ENCODE measurements at regions not wholly inside any gene's neighbourhood (a gene's known extent, or its start where the extent isn't known, plus 50 kb on each side); places are given as distances from the start of the nearest gene placed in this dataset.
A peak's percentile ranks its signal among the peaks of the same experiment; 100 is the strongest.

DNA sequence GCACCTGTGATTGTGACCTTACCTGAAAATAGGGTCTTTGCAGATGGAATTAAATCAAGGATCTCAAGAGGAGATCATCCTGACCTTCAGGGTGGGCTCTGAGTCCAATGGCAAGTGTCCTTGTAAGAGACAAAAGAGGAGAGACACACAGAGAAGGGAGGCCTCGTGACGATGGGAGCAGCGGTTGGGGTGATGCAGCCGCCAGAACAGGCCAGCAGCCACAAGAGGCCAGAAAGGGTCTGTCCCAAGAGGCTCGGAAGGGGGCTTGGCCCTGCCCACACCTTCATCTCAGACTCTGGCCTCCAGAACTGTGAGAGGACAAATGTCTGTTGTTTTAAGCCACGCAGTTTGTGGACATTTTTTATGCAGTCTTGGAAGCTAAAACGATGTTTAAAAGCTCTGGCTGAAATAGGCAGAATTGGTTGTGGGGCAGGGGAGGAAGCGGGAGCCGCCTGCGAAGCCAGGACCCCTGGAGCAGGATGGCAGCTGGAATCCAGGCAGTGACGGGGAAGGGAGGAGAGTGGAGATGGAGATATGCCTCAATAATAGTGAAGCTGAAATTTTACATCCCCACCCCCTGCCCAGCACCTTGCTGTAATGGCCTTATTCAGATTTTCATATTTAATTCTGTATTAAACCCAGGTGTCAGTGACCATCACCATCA lies 216.4 kb downstream of the ANKRD60 start:
- H3K27ac Mint-ChIP-seq = peak overlapping the region in 1 of 6 donors; percentile 47
- ATAC-seq (ENCODE audit: low read depth in 2 of 2) (no peak), DNase-seq (no peak)
- no peak overlapping the region for H3K4me3 Mint-ChIP-seq
- peaks cover 0 to 4% (median 0%) of the 10 kb centered on the region in 7 donors for H3K9me3 Mint-ChIP-seq
- no peaks in the 10 kb centered on the region for H3K4me1 Mint-ChIP-seq
- H3K27me3 Mint-ChIP-seq = peaks cover 3 to 49% (median 48%) of the 10 kb centered on the region in 3 donors
- no peaks in the 10 kb centered on the region for H3K36me3 Mint-ChIP-seq

DNA sequence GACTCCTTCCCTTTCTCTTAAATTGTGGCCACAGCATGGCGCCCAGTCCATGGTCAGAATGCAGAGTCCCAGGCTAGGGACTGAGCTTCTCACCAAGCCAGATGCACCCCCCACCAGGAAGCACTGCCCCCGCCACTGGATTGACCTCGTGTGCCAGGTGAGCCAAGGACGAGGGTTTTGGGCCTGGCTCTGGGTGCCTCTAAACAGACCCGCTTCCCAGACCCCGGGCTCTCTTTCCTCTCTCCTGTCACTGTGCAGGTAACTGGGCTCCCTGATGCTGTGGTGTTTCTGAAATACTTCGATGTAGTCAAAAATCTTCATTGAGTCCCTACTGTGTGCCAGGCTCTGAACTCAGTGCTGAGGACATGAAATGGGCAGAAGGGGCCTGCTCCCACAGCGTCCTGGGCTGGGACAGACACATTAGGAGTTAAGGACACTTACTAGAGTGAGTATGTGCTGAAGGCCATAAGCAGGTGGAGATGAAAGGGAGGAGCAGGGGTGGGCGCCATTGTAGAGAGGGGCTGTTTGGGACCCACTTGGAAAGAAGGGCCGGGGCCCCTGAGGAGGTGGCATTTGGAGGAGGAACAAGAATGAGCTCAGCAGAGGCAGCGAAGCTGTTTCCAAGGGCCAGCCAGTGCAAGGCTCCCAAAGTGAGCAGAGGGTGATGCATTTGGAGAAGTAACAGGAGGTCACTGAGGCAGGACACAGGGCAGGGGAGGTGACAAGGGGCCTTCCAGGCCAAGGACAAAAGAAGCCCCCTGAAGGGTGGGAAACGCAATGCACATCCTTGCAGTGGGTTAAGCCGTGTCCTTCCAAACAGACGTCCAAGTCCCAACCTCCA lies 217.1 kb downstream of the ANKRD60 start:
- peaks cover 3 to 53% (median 48%) of the 10 kb centered on the region in 3 donors for H3K27me3 Mint-ChIP-seq
- no peaks in the 10 kb centered on the region for H3K4me1 Mint-ChIP-seq
- peak overlapping the region in 1 of 8 donors; percentile 57 for H3K4me3 Mint-ChIP-seq
- H3K27ac Mint-ChIP-seq = no peak overlapping the region
- peaks cover 0 to 4% (median 0%) of the 10 kb centered on the region in 7 donors for H3K9me3 Mint-ChIP-seq
- ATAC-seq (ENCODE audit: low read depth in 2 of 2) (no peak), DNase-seq (no peak)
- no peaks in the 10 kb centered on the region for H3K36me3 Mint-ChIP-seq

DNA sequence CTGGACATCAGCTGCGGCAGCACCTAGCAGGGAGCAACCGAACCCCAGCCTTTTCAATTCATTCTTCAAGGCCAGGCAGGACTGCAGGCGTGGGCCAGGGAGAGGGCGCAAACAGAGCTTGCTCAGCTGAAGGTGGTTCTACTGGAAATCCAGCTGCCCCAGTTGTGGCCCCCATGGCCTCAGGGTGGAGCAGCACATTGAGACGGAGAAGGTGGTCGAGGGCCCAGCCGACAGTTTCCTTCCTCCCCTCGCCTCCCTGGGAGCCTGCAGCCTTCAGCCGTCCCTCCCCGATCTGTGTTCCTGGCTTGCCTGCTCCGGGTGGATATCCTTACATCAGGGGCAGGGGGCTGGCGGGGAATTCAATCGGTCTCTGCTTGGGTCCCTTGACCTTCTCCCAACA lies 217.8 kb downstream of the ANKRD60 start:
- H3K9me3 Mint-ChIP-seq = peaks cover 0 to 3% (median 0%) of the 10 kb centered on the region in 7 donors
- H3K27me3 Mint-ChIP-seq = peaks cover 3 to 54% (median 49%) of the 10 kb centered on the region in 3 donors
- ATAC-seq (ENCODE audit: low read depth in 2 of 2) (no peak), DNase-seq (no peak)
- H3K36me3 Mint-ChIP-seq = no peaks in the 10 kb centered on the region
- no peak overlapping the region for H3K27ac Mint-ChIP-seq
- H3K4me1 Mint-ChIP-seq = no peaks in the 10 kb centered on the region
- no peak overlapping the region for H3K4me3 Mint-ChIP-seq

DNA sequence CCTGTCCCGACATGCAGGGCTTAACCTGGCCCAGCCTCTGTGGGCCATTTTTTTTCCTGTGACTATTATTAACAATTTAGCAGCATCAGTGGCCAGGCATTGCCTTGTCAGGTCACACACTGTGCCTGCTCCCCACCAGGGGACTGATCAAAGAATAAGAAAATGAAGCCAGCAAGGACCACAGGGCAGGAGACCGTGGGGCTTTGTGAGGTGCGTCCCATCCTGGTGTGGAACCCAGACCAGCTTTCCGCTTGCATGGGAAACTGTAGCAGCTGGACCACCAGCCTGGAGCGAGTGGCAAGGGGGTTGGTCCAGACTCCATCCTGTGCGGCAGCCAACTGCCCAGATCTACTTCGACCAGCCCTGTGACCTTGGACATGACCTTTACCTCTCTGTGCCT lies 218.3 kb downstream of the ANKRD60 start:
- H3K4me1 Mint-ChIP-seq = no peaks in the 10 kb centered on the region
- peaks cover 3 to 51% (median 45%) of the 10 kb centered on the region in 3 donors for H3K27me3 Mint-ChIP-seq
- DNase-seq = no peak
- no peaks in the 10 kb centered on the region for H3K9me3 Mint-ChIP-seq
- H3K36me3 Mint-ChIP-seq = no peaks in the 10 kb centered on the region
- ATAC-seq (ENCODE audit: low read depth in 2 of 2) = no peak
- no peak overlapping the region for H3K27ac Mint-ChIP-seq
- H3K4me3 Mint-ChIP-seq = no peak overlapping the region

DNA sequence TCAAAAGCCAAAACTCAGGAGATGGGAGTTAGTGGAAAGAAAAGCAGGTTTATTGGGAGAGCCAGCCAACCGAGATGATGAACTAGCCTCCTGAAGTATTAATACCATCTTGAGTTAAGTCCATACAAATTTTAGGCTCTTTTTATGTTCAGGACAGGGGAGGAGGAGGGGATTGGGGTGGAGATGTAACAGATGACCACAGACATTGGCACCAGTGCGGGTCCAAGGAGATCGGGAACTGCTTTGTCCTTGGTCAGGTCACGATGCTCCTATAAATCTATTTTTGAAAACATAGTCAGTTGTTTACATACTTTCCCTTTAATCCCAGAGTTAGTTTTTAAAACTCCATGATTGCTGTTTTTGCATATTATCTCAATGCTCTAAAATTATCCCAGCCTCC lies 219.6 kb downstream of the ANKRD60 start:
- ATAC-seq (ENCODE audit: low read depth in 2 of 2) (no peak), DNase-seq (no peak)
- H3K27me3 Mint-ChIP-seq = peaks cover 3 to 45% (median 45%) of the 10 kb centered on the region in 3 donors
- H3K9me3 Mint-ChIP-seq = no peaks in the 10 kb centered on the region
- H3K4me1 Mint-ChIP-seq = peaks cover 0 to 4% (median 0%) of the 10 kb centered on the region in 3 donors
- H3K4me3 Mint-ChIP-seq = no peak overlapping the region
- no peak overlapping the region for H3K27ac Mint-ChIP-seq
- no peaks in the 10 kb centered on the region for H3K36me3 Mint-ChIP-seq

DNA sequence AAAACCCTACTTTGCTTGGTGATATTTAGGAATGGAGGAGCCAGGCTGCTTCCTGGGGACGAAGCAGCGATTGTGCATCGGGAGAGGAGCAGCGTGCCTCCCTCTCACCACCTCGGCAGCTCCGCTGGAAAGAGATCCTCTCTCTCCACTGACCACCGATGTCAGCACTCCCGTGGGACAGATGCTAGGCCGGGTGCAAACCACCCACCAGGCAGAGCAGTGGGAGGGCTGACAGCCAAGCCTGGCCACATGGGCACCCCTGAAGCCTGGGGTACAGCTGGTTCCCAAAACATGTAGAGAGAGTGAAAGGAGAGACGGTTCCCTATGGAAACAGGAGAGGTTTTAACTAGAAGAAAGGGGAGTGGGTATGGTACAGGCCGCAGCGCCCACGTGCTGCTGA lies 220.0 kb downstream of the ANKRD60 start:
- no peak overlapping the region for H3K4me3 Mint-ChIP-seq
- ATAC-seq (ENCODE audit: low read depth in 2 of 2) = no peak
- H3K36me3 Mint-ChIP-seq = no peaks in the 10 kb centered on the region
- no peak for DNase-seq
- peaks cover 3 to 45% (median 44%) of the 10 kb centered on the region in 3 donors for H3K27me3 Mint-ChIP-seq
- peaks cover 0 to 3% (median 0%) of the 10 kb centered on the region in 7 donors for H3K9me3 Mint-ChIP-seq
- no peak overlapping the region for H3K27ac Mint-ChIP-seq
- peaks cover 0 to 4% (median 0%) of the 10 kb centered on the region in 3 donors for H3K4me1 Mint-ChIP-seq

DNA sequence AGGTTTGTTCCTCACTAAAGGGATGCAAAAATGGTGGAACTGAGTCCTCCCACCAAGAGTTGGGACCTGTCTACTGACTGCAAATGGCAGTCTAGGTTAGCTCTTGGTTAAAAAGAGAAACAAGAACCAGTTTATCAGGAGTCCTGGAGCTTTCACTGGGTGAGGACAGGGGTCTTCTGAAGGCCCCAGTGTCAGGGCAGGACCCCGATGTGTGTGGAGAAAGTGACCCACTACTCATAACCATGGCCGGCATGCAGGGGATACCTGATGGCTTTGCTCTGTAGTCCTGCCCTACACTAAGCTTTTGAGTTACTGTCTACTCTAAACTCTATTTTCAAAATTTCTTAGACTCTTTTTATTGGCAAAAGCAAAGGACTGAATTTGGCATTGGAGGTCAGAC lies 220.5 kb downstream of the ANKRD60 start:
- Mint-ChIP-seq H3K27ac (no peak overlapping the region), H3K9me3 (peaks cover 0 to 3% (median 0%) of the 10 kb centered on the region in 7 donors), H3K36me3 (no peaks in the 10 kb centered on the region), H3K4me1 (peaks cover 0 to 4% (median 0%) of the 10 kb centered on the region in 3 donors), H3K4me3 (no peak overlapping the region), H3K27me3 (peaks cover 3 to 40% (median 39%) of the 10 kb centered on the region in 3 donors)
- ATAC-seq (ENCODE audit: low read depth in 2 of 2) (no peak), DNase-seq (no peak)

DNA sequence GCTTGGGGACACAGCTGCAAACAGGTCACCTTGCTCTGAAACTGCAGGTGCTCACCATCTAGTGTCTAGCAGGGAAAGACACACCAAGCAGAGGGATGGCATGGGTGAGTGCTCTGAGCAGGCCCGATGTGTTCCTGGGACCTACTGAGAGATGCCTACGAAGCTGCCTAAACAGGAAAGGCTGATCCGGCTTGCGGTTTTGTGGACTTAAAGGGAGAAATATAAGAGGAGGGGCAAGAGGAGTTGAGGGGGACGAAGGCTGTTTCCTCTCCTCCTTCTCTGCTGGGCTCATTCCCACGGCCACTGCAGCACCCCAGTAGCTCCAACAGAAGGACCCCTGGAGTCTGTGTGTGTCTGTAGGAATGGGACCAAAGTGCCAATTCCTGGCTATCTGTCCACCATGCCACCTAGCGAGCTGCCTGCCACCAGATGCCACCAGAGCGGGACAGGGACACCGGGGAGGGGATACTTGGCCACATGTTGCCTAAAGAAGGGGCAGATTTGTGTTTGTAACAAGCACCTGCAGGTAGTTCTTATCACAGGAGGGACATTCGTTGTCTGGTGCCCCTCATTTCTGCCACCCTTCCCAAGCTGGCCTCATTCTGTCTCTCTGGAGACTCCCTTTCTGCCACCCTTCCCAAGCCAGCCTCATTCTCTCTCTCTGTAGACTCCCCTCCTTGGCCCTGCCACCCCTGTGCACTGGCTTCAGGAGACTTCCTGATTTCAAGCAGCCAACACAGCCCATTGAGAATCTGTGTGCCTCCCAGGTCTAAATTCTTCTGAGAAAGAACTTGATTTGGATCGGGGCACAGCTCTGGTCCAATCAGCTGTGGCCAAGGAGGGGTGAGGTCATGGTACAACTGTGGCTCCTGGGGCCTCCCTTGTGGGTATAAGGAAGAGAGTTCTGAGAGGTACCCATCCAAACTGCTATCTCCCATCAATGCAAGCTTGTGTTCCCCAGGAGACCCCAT lies 221.8 kb downstream of the ANKRD60 start:
- peaks cover 3 to 32% (median 27%) of the 10 kb centered on the region in 3 donors for H3K27me3 Mint-ChIP-seq
- H3K4me3 Mint-ChIP-seq = no peak overlapping the region
- H3K27ac Mint-ChIP-seq = no peak overlapping the region
- peaks cover 0 to 4% (median 0%) of the 10 kb centered on the region in 3 donors for H3K4me1 Mint-ChIP-seq
- H3K36me3 Mint-ChIP-seq = no peaks in the 10 kb centered on the region
- ATAC-seq (ENCODE audit: low read depth in 2 of 2) (no peak), DNase-seq (no peak)
- H3K9me3 Mint-ChIP-seq = peaks cover 0 to 3% (median 0%) of the 10 kb centered on the region in 7 donors

DNA sequence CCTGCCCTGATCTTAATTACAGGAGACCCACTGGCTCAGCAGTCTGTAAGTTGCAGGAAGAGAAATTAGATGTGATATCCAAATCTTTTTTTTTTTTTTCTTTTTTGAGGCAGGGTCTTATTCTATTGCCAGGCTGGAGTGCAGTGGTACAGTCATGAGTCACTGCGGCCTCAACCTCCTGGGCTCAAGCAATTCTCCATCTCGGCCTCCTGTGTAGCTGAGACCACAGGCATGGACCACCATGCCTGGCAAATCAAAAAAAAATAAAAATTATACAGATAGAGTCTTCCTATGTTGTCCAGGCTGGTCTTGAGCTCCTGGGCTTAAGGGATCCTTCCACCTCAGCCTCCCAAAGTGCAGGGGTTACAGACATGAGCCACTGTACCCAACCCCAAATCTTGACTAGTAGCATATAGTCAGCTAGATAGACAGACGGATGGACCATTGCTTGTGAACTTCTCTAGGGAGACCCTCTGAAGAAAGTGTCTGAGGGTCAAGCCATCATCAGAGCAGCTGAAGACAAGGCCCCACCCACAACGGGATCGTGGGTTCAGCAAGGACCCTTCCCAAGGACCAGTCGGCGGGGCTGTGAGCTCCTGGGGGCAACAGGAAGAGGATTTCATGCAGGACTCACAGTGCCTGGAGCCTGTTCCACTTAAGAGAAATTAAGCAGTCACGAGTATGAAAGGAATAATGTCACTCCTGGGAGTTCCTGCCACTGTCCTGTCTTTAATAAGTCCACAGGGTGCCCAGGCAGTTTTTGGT lies 222.7 kb downstream of the ANKRD60 start:
- Mint-ChIP-seq H3K36me3 (no peaks in the 10 kb centered on the region), H3K9me3 (peaks cover 0 to 3% (median 0%) of the 10 kb centered on the region in 7 donors), H3K4me3 (peak overlapping the region in 1 of 8 donors; percentile 16), H3K27me3 (peaks cover 3 to 25% (median 19%) of the 10 kb centered on the region in 3 donors), H3K4me1 (peaks cover 0 to 6% (median 0%) of the 10 kb centered on the region in 3 donors), H3K27ac (peak overlapping the region in 1 of 6 donors; percentile 8)
- DNase-seq (no peak), ATAC-seq (ENCODE audit: low read depth in 2 of 2) (no peak)

DNA sequence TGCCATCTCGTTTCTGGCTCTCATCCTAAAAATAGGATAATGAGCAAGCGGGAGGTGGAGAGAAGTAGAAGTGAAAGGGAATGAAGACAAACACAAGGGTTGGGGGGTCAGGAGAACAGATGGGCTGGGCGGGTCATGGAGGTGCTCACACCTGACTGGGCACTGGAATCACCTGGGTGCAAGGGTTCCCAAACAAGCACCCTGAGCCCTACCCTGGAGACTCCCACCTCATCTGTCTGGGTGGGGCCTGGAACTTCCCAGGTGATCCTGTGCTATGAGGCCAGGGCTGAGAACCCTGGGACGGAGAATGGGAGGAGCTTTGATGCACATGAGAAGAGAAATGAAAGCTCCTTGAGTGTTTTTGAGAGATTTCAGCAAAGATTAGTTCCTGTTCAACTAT lies 223.6 kb downstream of the ANKRD60 start:
- peaks cover 0 to 3% (median 0%) of the 10 kb centered on the region in 7 donors for H3K9me3 Mint-ChIP-seq
- no peaks in the 10 kb centered on the region for H3K36me3 Mint-ChIP-seq
- no peak for DNase-seq
- no peak for ATAC-seq (ENCODE audit: low read depth in 2 of 2)
- peaks cover 0 to 8% (median 0%) of the 10 kb centered on the region in 3 donors for H3K4me1 Mint-ChIP-seq
- H3K27me3 Mint-ChIP-seq = peaks cover 3 to 22% (median 19%) of the 10 kb centered on the region in 3 donors
- H3K27ac Mint-ChIP-seq = no peak overlapping the region
- no peak overlapping the region for H3K4me3 Mint-ChIP-seq

DNA sequence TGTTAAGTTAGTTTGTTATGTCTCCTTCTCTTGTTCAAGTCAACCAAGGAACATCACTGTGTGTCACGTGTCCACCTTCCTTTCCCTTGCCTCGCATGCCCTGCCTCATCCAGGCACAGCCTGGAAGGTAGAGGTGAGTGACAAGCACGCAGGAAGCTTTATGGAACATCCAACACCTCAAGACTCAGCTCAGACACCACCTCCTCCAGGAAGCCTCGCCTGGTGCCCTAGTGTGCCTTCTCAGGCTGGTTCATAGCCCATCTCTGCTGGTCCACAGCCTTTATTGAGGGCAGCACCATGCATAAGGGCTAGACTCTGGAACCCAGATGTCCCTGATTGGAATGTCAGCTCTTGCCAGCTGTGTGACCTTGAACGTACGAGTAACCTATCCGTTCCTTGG lies 224.3 kb downstream of the ANKRD60 start:
- ATAC-seq (ENCODE audit: low read depth in 2 of 2) (no peak), DNase-seq (no peak)
- Mint-ChIP-seq H3K4me1 (peaks cover 0 to 15% (median 5%) of the 10 kb centered on the region in 3 donors), H3K27me3 (peaks cover 0 to 17% (median 13%) of the 10 kb centered on the region in 3 donors), H3K4me3 (no peak overlapping the region), H3K9me3 (peaks cover 0 to 3% (median 0%) of the 10 kb centered on the region in 7 donors), H3K36me3 (no peaks in the 10 kb centered on the region), H3K27ac (no peak overlapping the region)

DNA sequence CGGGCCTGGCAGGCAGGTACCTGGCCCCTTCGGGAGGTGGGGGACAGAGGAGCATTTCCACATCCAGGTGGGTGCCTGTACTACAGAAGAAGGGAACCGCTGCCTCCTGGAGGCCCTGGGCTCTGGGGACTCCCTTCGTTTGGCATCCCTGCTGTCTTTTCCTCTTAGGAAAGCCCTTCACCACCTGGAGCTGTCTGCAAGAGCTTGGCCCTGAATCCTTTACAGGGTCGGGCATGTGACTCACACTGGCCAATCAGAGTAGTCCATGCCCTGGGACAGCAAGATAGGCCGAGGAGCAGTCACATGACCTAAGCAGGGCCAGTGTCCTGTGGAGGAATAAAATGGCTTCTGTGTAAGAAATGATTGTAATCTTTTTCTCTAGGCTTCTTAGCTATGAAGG lies 224.9 kb downstream of the ANKRD60 start:
- Mint-ChIP-seq H3K27me3 (peaks cover 0 to 17% (median 6%) of the 10 kb centered on the region in 3 donors), H3K4me3 (no peak overlapping the region), H3K9me3 (peaks cover 0 to 3% (median 0%) of the 10 kb centered on the region in 7 donors), H3K27ac (no peak overlapping the region), H3K36me3 (no peaks in the 10 kb centered on the region), H3K4me1 (peaks cover 0 to 22% (median 11%) of the 10 kb centered on the region in 3 donors)
- DNase-seq = no peak
- no peak for ATAC-seq (ENCODE audit: low read depth in 2 of 2)
